CD4-positive, alpha-beta T cell treated with Interleukin-1 beta for 1 hour (primary cell): ENCODE measurements at regions not wholly inside any gene's neighbourhood (a gene's known extent, or its start where the extent isn't known, plus 50 kb on each side); places are given as distances from the start of the nearest gene placed in this dataset.

Experiments used
- DNase-seq, 2 donors: peaks; one replicate each; pipeline ENCODE4 v3.0.0-alpha.2; 2020 to 2022

- DNase-seq: no peak
Observed at GRCh38 chr16:64450177-64450576, 671.7 kb downstream of the CDH11 start.

GRCh38 chr16:64449506-64449905, 672.4 kb downstream of the CDH11 start:
- no peak for DNase-seq

- DNase-seq: no peak
Observed at GRCh38 chr16:64445649-64446048, 676.2 kb downstream of the CDH11 start.

GRCh38 chr16:64445245-64445644, 676.6 kb downstream of the CDH11 start:
- DNase-seq: no peak

GRCh38 chr16:64440421-64440831, 681.4 kb downstream of the CDH11 start:
- DNase-seq: no peak

GRCh38 chr16:64440005-64440404, 681.9 kb downstream of the CDH11 start:
- DNase-seq: no peak

GRCh38 chr16:64437706-64438324, 684.0 kb downstream of the CDH11 start:
- no peak for DNase-seq

- no peak for DNase-seq
Observed at GRCh38 chr16:64434526-64435069, 687.3 kb downstream of the CDH11 start.

GRCh38 chr16:64428463-64429113, 693.3 kb downstream of the CDH11 start:
- no peak for DNase-seq

- no peak for DNase-seq
Observed at GRCh38 chr16:64426131-64426666, 695.7 kb downstream of the CDH11 start.

- no peak for DNase-seq
Observed at GRCh38 chr16:64425381-64425780, 696.5 kb downstream of the CDH11 start.

- no peak for DNase-seq
Observed at GRCh38 chr16:64422259-64422658, 699.6 kb downstream of the CDH11 start.

GRCh38 chr16:64421515-64421914, 700.3 kb downstream of the CDH11 start:
- no peak for DNase-seq

GRCh38 chr16:64419832-64420231, 702.0 kb downstream of the CDH11 start:
- no peak for DNase-seq

- DNase-seq: no peak
Observed at GRCh38 chr16:64417711-64418227, 704.1 kb downstream of the CDH11 start.

- DNase-seq: no peak
Observed at GRCh38 chr16:64416216-64417005, 705.5 kb downstream of the CDH11 start.

- DNase-seq: no peak
Observed at GRCh38 chr16:64412578-64413280, 709.1 kb downstream of the CDH11 start.

- no peak for DNase-seq
Observed at GRCh38 chr16:64410306-64410705, 711.6 kb downstream of the CDH11 start.

GRCh38 chr16:64409783-64410210, 712.1 kb downstream of the CDH11 start:
- no peak for DNase-seq

- DNase-seq: no peak
Observed at GRCh38 chr16:64408699-64409098, 713.2 kb downstream of the CDH11 start.

GRCh38 chr16:64406770-64407181, 715.1 kb downstream of the CDH11 start:
- DNase-seq: no peak

- DNase-seq: no peak
Observed at GRCh38 chr16:64403352-64403751, 718.5 kb downstream of the CDH11 start.
